ENCODE measurements at regions not wholly inside any gene's neighbourhood (a gene's known extent, or its start where the extent isn't known, plus 50 kb on each side); places are given as distances from the start of the nearest gene placed in this dataset.

DNA sequence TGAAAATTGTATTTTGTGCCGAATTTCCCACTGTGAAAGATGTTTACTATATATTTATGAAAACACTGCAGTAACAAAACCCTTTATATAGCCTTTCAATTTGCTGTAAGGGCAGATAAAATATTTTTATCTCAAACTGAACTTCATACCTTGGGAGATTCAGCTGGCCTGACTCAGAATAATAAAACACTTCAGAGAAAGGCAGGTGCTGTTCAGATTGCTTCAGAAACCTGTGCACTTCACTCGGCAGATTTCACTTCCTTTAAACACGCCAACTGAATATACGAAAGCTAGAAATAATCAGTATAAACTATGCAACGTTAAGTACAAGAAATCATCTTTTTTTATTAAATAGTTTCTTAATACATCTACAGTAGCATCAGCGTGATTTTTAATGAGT is 839.1 kb upstream of the RBFOX1 start:
- H3K9me3 ChIP-seq (ENCODE audit: low read length) = no peaks in the 10 kb centered on the region
- no peaks in the 10 kb centered on the region for H3K36me3 ChIP-seq (ENCODE audit: insufficient read depth, low read length)
- H3K4me1 ChIP-seq (ENCODE audit: insufficient read depth, low read length) = no peaks in the 10 kb centered on the region
- no peak overlapping the region for H3K4me3 ChIP-seq (ENCODE audit: low read length)
- no peaks in the 10 kb centered on the region for H3K27me3 ChIP-seq (ENCODE audit: insufficient read depth, low read length)
- H2AFZ ChIP-seq (ENCODE audit: low read depth, low read length) = no peak overlapping the region

DNA sequence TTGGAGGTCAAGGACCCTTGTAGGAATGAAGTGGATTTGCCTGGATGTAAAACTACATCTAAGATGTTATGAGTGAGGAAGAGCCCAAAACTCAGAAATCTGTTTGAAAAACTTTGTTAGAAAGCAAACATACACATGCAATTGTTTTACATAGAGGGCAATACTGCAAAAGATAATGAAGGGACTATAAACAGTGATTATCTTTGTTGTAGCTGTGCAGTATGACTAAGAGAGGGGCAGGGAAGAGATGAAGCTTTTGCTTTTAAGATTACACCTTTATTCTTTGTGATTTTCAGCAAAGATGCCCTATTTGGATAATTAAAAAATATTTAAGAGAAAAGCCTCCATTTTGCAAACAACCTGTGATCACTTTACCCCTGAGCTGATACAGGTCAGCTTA is 839.9 kb upstream of the RBFOX1 start:
- H3K36me3 ChIP-seq (ENCODE audit: insufficient read depth, low read length) = no peaks in the 10 kb centered on the region
- H3K4me3 ChIP-seq (ENCODE audit: low read length) = no peak overlapping the region
- no peaks in the 10 kb centered on the region for H3K9me3 ChIP-seq (ENCODE audit: low read length)
- no peaks in the 10 kb centered on the region for H3K4me1 ChIP-seq (ENCODE audit: insufficient read depth, low read length)
- H3K27me3 ChIP-seq (ENCODE audit: insufficient read depth, low read length) = no peaks in the 10 kb centered on the region
- no peak overlapping the region for H2AFZ ChIP-seq (ENCODE audit: low read depth, low read length)

DNA sequence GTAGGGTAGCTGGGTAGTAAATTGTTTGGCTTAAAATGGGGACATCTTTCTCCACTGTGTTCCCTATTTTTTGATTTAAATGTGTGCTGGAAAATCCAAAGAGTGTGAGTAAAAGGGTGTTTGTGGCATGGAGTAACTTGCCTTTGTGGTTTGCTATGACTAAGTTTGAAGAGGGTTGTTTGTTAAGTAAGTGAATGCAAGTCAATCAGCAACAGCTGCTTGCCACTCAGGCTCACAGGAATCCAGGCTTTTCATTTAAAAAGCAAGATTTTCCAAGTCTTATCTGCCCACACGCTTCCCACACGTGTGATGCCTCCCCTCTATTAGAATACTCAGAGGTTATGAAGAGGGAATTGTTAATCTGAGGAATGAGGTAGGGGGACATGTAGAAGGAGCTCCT is 847.7 kb upstream of the RBFOX1 start:
- Histone ChIP-seq H3K4me1 (ENCODE audit: insufficient read depth, low read length) (no peaks in the 10 kb centered on the region), H2AFZ (ENCODE audit: low read depth, low read length) (no peak overlapping the region), H3K36me3 (ENCODE audit: insufficient read depth, low read length) (no peaks in the 10 kb centered on the region), H3K9me3 (ENCODE audit: low read length) (no peaks in the 10 kb centered on the region), H3K27me3 (ENCODE audit: insufficient read depth, low read length) (peaks cover 13% of the 10 kb centered on the region), H3K4me3 (ENCODE audit: low read length) (no peak overlapping the region)

DNA sequence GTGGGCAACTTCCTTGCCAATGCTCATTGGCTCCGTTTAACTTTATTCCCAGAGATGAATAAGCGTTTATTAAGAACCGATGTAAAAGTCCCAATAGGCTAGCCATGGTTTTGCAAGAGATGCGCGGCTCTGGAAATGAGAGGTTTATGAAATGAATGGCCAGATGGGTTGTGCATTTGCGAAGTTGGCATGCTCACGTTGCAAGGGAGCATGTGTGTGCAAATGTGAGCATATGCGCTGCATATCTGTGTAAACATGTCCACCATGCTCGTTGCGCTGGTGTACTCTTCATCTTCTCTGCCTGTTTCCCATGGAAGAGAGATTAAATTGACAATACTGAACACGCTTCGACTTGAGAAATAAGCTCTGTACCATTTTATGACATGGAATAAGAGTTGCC is 848.6 kb upstream of the RBFOX1 start:
- H3K36me3 ChIP-seq (ENCODE audit: insufficient read depth, low read length) = no peaks in the 10 kb centered on the region
- H3K4me3 ChIP-seq (ENCODE audit: low read length) = no peak overlapping the region
- H3K4me1 ChIP-seq (ENCODE audit: insufficient read depth, low read length) = no peaks in the 10 kb centered on the region
- peaks cover 13% of the 10 kb centered on the region for H3K27me3 ChIP-seq (ENCODE audit: insufficient read depth, low read length)
- H3K9me3 ChIP-seq (ENCODE audit: low read length) = no peaks in the 10 kb centered on the region
- no peak overlapping the region for H2AFZ ChIP-seq (ENCODE audit: low read depth, low read length)

DNA sequence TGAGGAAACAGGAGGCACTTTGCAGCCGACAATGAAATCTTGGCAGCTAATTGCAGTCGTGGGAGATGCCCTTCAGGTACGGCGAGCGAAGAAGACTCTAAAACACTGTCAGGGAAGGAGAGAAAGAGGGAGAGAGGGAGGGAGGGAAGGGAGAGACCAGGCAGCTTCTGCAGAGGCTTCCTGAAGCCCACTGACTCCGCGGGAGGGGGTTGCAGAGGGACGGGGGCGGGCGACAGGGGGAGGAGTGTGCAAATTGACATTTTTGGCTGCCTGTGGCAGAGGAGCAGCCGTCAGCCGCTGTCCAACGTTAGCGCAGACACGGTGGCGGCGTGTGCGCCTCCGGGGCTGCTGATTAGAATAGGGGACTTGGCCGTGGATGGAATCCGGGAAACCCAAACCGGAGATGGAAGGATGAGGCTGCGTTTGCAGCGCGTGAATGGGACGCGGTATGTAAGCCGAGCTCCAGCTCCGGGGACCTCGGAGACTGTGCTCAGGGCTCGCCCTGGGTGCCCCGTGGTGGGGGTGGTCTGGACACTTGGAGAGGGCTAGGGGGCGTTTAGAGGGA is 849.1 kb upstream of the RBFOX1 start:
- no peak overlapping the region for H2AFZ ChIP-seq (ENCODE audit: low read depth, low read length)
- no peak overlapping the region for H3K4me3 ChIP-seq (ENCODE audit: low read length)
- H3K27me3 ChIP-seq (ENCODE audit: insufficient read depth, low read length) = peaks cover 13% of the 10 kb centered on the region
- no peaks in the 10 kb centered on the region for H3K4me1 ChIP-seq (ENCODE audit: insufficient read depth, low read length)
- H3K36me3 ChIP-seq (ENCODE audit: insufficient read depth, low read length) = no peaks in the 10 kb centered on the region
- no peaks in the 10 kb centered on the region for H3K9me3 ChIP-seq (ENCODE audit: low read length)

DNA sequence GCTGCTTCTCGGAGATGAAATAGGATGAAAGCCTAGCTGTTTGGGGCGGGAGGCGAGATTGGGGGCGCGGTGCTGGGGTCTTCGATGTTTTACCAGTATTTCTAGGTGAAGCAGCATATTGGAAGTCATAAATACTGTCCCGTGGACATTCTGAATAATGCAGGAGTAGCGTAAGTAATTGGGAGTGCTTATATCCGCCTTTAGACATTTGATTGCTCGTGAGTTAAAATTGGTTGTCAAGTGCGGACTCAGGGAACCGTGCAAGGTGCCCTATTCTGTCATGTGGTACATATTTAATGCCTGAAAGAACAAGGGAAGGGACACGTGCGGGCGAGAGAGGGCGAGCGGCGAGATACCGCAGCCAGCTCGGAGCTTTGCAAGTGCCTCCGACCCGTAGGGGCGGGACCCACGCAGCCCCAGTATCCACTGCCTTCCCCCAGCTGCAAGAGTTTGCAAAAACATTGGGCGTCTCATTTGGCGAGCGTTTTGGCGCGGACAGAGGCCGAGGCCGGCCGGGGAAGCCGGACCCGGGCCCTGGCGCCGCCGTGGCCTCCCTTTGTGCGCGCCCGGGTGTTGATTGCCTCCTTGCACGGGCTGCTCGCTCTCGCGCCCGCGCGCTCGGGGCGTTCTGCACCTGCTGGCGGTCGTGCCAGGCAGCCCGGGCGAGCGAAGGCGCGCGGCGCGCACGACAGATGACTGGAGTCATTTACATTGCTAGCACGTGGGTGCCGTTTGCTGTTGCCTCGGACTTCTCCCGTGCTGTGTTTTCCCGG is 849.8 kb upstream of the RBFOX1 start:
- no peak overlapping the region for H3K4me3 ChIP-seq (ENCODE audit: low read length)
- H3K36me3 ChIP-seq (ENCODE audit: insufficient read depth, low read length) = no peaks in the 10 kb centered on the region
- H3K9me3 ChIP-seq (ENCODE audit: low read length) = no peaks in the 10 kb centered on the region
- no peaks in the 10 kb centered on the region for H3K4me1 ChIP-seq (ENCODE audit: insufficient read depth, low read length)
- no peak overlapping the region for H2AFZ ChIP-seq (ENCODE audit: low read depth, low read length)
- H3K27me3 ChIP-seq (ENCODE audit: insufficient read depth, low read length) = peaks cover 13% of the 10 kb centered on the region

DNA sequence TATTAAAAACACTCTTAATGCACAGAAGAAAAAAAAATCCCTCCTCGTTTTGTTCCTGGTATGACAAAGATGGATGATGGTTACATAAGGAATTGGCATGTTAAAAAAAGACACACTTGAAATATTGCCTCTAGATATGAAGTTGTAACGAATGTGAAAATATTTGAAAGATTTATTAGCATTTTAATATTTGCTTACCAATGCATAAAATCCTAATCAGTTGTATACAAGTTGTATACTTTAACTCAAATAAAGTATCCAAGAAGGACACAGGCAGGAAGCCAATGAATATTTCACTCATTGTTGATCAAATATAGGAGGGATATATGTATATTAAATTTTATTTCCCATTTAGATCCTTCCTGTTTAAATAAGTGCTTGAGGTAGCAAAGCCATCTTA is 850.8 kb upstream of the RBFOX1 start:
- H3K36me3 ChIP-seq (ENCODE audit: insufficient read depth, low read length) = no peaks in the 10 kb centered on the region
- no peak overlapping the region for H2AFZ ChIP-seq (ENCODE audit: low read depth, low read length)
- H3K4me3 ChIP-seq (ENCODE audit: low read length) = no peak overlapping the region
- H3K27me3 ChIP-seq (ENCODE audit: insufficient read depth, low read length) = peaks cover 13% of the 10 kb centered on the region
- no peaks in the 10 kb centered on the region for H3K4me1 ChIP-seq (ENCODE audit: insufficient read depth, low read length)
- no peaks in the 10 kb centered on the region for H3K9me3 ChIP-seq (ENCODE audit: low read length)

DNA sequence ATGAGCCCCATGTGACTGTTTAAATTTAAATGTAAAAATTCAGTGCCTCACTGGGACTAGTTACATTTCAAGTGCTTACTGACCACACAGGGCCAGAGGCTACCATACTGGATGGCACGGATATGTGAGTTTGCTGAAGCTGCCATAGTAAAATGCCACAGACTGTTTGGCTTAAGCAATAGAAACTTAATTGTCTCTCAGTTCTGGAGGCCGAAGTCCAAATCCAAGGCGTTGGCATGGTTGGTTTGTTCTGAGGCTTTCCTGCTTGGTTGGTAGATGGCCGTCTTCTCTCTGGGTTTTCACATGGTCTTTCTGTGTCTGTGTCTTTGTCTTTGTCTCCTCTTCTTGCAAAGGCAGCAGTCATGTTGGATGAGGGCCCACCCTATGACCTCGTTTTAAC is 878.9 kb upstream of the RBFOX1 start:
- Histone ChIP-seq H2AFZ (ENCODE audit: low read depth, low read length) (no peak overlapping the region), H3K27me3 (ENCODE audit: insufficient read depth, low read length) (no peaks in the 10 kb centered on the region), H3K4me3 (ENCODE audit: low read length) (no peak overlapping the region), H3K36me3 (ENCODE audit: insufficient read depth, low read length) (no peaks in the 10 kb centered on the region), H3K4me1 (ENCODE audit: insufficient read depth, low read length) (no peaks in the 10 kb centered on the region), H3K9me3 (ENCODE audit: low read length) (no peaks in the 10 kb centered on the region)

DNA sequence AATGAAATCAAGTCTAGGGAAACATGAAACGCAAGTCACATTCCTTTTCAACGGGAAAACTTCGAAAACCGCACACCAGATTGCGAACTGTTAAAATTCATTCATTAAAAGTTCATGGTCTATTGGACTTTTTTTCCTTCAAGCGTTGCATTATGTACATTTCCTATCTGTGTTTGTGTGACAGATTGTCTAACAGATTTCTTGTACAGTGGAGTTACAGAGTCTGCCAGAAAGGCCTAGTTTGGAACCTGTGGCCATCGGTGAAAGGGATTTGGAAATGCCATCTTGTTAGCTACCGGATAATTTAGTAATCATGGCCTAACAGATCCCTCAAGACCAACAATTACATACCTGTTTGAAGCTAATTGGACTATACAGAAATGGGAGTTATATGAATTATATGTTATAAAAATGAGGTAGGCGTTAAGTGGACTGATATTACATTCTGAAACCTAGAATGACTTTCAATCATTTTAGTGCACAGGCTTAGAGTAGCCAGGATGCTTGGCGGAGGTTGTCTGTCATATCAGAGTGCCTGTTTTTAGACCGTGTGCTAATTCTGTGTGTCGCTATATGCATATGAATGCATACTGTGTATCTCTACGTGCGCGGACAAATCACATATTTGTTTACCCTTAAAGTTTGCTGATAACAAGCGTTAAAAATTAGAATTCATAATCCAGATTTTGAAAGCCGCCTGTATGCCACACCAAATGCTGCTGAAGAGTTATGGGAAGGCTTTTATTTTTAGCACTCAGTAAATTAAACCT is 885.4 kb upstream of the RBFOX1 start:
- Histone ChIP-seq H3K36me3 (ENCODE audit: insufficient read depth, low read length) (no peaks in the 10 kb centered on the region), H3K9me3 (ENCODE audit: low read length) (no peaks in the 10 kb centered on the region), H3K4me3 (ENCODE audit: low read length) (no peak overlapping the region), H2AFZ (ENCODE audit: low read depth, low read length) (no peak overlapping the region), H3K27me3 (ENCODE audit: insufficient read depth, low read length) (no peaks in the 10 kb centered on the region), H3K4me1 (ENCODE audit: insufficient read depth, low read length) (no peaks in the 10 kb centered on the region)

DNA sequence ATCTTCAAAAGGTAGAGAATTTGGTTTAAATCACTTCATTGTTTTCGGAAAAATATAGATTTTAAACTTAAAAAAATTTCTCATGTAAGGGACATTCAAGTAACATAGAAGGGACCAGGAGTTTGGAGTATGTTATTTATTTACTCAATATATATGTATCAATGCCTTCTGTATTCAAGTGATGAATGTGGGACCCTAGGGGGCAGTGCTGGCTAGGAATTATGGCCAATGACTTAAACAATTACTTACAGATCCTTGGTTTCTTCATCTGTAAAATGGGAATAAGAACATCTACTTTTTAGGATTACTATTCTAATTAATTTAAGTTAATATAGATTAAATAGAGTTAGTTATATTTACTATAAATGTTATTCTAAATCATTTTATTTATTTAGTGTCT is 886.3 kb upstream of the RBFOX1 start:
- Histone ChIP-seq H3K36me3 (ENCODE audit: insufficient read depth, low read length) (no peaks in the 10 kb centered on the region), H3K27me3 (ENCODE audit: insufficient read depth, low read length) (no peaks in the 10 kb centered on the region), H2AFZ (ENCODE audit: low read depth, low read length) (no peak overlapping the region), H3K9me3 (ENCODE audit: low read length) (no peaks in the 10 kb centered on the region), H3K4me1 (ENCODE audit: insufficient read depth, low read length) (no peaks in the 10 kb centered on the region), H3K4me3 (ENCODE audit: low read length) (no peak overlapping the region)

DNA sequence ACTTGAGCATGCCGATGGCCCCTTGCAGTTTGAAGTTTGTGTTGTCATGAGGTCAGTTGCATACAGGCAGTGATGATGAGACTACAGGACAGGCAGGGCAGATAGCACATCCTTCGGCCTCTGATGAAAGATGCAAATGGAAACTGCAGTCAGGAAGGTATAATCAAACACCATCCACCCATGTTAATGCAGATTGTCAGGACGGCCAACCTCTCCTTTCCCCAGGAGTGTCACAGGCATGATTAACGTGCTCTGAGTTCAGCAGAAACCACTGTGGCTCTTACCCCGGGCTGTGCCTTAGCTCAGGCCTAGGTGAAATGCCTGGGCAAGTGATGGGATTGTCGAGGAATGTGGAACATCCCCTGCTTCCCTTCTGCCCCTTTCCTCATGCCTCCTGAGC is 893.5 kb upstream of the RBFOX1 start:
- H3K36me3 ChIP-seq (ENCODE audit: insufficient read depth, low read length) = no peaks in the 10 kb centered on the region
- no peak overlapping the region for H2AFZ ChIP-seq (ENCODE audit: low read depth, low read length)
- no peaks in the 10 kb centered on the region for H3K4me1 ChIP-seq (ENCODE audit: insufficient read depth, low read length)
- H3K27me3 ChIP-seq (ENCODE audit: insufficient read depth, low read length) = no peaks in the 10 kb centered on the region
- no peaks in the 10 kb centered on the region for H3K9me3 ChIP-seq (ENCODE audit: low read length)
- no peak overlapping the region for H3K4me3 ChIP-seq (ENCODE audit: low read length)

DNA sequence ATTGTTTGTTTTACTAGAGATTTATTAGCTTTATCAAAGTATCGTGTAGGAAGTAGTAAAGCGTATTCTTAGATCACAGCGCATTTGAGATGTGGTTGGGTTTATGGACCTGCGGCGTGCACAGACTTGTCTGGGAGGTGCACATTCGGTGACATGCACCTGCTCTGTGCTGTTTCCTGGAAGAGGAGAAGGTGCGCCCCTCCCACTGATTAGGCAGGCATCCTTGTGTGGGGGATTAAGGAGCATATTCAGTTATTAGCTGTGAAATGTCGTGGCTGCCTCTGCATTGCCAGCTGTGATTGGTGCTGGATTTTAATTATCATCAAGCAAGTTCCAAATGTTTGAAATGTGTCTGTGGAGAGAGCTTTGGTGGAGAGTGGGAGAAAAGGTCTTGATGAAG is 903.8 kb upstream of the RBFOX1 start:
- H3K4me1 ChIP-seq (ENCODE audit: insufficient read depth, low read length) = no peaks in the 10 kb centered on the region
- H3K9me3 ChIP-seq (ENCODE audit: low read length) = no peaks in the 10 kb centered on the region
- no peaks in the 10 kb centered on the region for H3K27me3 ChIP-seq (ENCODE audit: insufficient read depth, low read length)
- H3K36me3 ChIP-seq (ENCODE audit: insufficient read depth, low read length) = no peaks in the 10 kb centered on the region
- no peak overlapping the region for H3K4me3 ChIP-seq (ENCODE audit: low read length)
- no peak overlapping the region for H2AFZ ChIP-seq (ENCODE audit: low read depth, low read length)

DNA sequence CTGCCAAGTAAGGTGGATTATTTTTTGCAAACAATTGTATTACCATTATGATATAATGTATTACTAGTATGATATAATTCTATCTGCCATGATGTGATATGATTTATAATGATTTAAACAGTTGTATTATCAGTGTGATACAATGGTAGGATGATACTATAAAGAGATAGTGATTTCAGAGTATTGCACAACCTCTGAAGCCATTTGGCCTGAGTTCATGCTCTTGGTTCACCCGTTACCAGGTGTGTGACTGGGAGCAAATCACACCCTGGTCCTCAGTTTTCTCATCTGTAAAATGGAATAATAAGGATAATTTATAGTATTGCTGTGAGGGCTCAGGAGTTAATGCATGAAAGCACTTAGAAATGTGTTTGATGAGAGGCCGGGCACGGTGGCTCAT is 905.0 kb upstream of the RBFOX1 start:
- Histone ChIP-seq H3K36me3 (ENCODE audit: insufficient read depth, low read length) (no peaks in the 10 kb centered on the region), H3K4me3 (ENCODE audit: low read length) (no peak overlapping the region), H2AFZ (ENCODE audit: low read depth, low read length) (no peak overlapping the region), H3K4me1 (ENCODE audit: insufficient read depth, low read length) (no peaks in the 10 kb centered on the region), H3K27me3 (ENCODE audit: insufficient read depth, low read length) (no peaks in the 10 kb centered on the region), H3K9me3 (ENCODE audit: low read length) (no peaks in the 10 kb centered on the region)

All from neuron (in vitro differentiated cells).